Tibial artery (tissue), 4 donors: ENCODE measurements at regions not wholly inside any gene's neighbourhood (a gene's known extent, or its start where the extent isn't known, plus 50 kb on each side); places are given as distances from the start of the nearest gene placed in this dataset.

Experiments used
- DNase-seq, 2 donors: peaks; one replicate each; pipeline ENCODE4 v3.0.0-alpha.2; 2019
- H3K27ac ChIP-seq, 2 donors: fragments of 200-600 bp; sonication (generic) in 1 of 2; 1 replicate in 1 of 2; 2 replicates in 1 of 2; pipeline ENCODE4 v1.5.1; 2018 to 2019; ENCODE audit warnings: mild to moderate bottlenecking in 1 of 2
- H3K27me3 ChIP-seq, 2 donors: fragments of 200-600 bp; sonication (generic) in 1 of 2; one replicate each; pipeline versions ENCODE4 v1.5.1 to v1.6.0; 2016 to 2019
- H3K36me3 ChIP-seq, 3 donors: fragments of 200-600 bp; sonication (generic) in 2 of 3; one replicate each; pipeline ENCODE4 v1.5.1; 2016 to 2019; ENCODE audit warnings: mild to moderate bottlenecking in 2 of 3
- H3K4me1 ChIP-seq, 4 donors: fragments of 200-600 bp; sonication (generic) in 2 of 4; 1 replicate in 3 of 4; 2 replicates in 1 of 4; pipeline ENCODE4 v1.5.1; 2016 to 2019
- H3K4me3 ChIP-seq, 2 donors: fragments of 200-600 bp; sonication (generic) in 1 of 2; 1 replicate in 1 of 2; 2 replicates in 1 of 2; pipeline ENCODE4 v1.5.1; 2018 to 2019; ENCODE audit warnings: mild to moderate bottlenecking in 2 of 2
- H3K9me3 ChIP-seq, 3 donors: fragments of 200-600 bp; sonication (generic) in 1 of 3; one replicate each; pipeline ENCODE4 v1.5.1; 2016 to 2019
- CTCF ChIP-seq, 2 experiments: fragments of 200-600 bp in 1 of 2; fragments of 450-650 bp in 1 of 2; IDR thresholded peaks; one replicate each; pipeline ENCODE4 v1.5.1; 2017 to 2019; ENCODE audit warnings: antibody characterized with exemption in 2 of 2, mild to moderate bottlenecking in 1 of 2, moderate library complexity in 1 of 2
- intact Hi-C: fragments of 100-400 bp; cut with DNase I; formaldehyde crosslinking; loops from one replicate; pipeline ENCODE4 v1.15.0; 2023; ENCODE audit warnings: low total_unique reads

DNA sequence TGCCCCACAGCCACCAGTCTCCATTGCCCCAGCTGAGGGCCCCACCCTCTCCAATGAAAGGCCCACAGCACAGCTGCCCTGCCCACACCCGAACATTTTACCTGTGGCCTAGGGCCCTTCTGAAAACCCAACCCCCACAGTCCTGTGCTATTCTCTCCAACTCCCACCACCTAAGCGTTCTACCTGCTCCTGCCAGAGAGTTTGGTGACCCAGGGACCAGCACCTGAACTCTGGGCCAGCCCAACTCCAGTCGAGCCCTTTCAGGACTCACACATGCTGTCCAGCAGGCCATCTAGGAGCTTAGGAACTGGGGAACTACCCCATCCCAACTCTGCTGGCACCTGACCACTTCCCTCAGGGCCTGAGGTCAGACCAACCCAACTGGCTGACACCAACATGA, 562.3 kb downstream of the DNAH5 start:
- TF ChIP-seq CTCF (IDR thresholded peaks at IDR 0.05) = no peak
- Histone ChIP-seq H3K9me3 (no peaks in the 10 kb centered on the region), H3K36me3 (no peaks in the 10 kb centered on the region), H3K27ac (no peak overlapping the region), H3K4me3 (no peak overlapping the region), H3K4me1 (no peaks in the 10 kb centered on the region), H3K27me3 (no peaks in the 10 kb centered on the region)
- intact Hi-C loops = no loop called here
- no peak for DNase-seq

- no peak overlapping the region for H3K4me3 ChIP-seq
- H3K9me3 ChIP-seq = no peaks in the 10 kb centered on the region
- no peak for TF ChIP-seq CTCF (IDR thresholded peaks at IDR 0.05)
- H3K36me3 ChIP-seq = no peaks in the 10 kb centered on the region
- no peak overlapping the region for H3K27ac ChIP-seq
- no peaks in the 10 kb centered on the region for H3K4me1 ChIP-seq
- no peaks in the 10 kb centered on the region for H3K27me3 ChIP-seq
- no peak for DNase-seq
- intact Hi-C loops = no loop called here
These were observed 566.4 kb downstream of the DNAH5 start for GRCh38 chr5:13378091-13378490.

DNA sequence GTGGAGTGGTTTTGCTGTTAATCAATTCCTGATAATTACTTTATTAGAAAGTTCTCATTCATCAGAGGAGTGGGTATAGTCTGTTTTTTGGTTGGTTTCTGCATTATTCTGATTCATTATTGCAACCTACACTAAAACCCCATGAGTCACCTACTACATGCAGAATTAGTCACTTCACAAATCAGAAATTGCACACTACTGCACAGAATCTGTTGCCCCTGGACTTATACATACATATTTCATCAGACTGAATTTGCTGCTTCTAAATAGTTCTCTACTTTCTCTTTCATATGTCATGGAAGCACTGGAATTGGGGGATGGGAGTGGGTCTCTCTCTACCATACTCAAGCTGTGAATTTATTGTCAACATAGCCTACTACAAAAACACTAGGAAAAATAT, 585.1 kb downstream of the DNAH5 start:
- H3K4me3 ChIP-seq = no peak overlapping the region
- no peaks in the 10 kb centered on the region for H3K9me3 ChIP-seq
- H3K27me3 ChIP-seq = no peaks in the 10 kb centered on the region
- H3K27ac ChIP-seq = no peak overlapping the region
- DNase-seq = no peak
- H3K4me1 ChIP-seq = no peaks in the 10 kb centered on the region
- intact Hi-C loops = no loop called here
- no peak for TF ChIP-seq CTCF (IDR thresholded peaks at IDR 0.05)
- no peaks in the 10 kb centered on the region for H3K36me3 ChIP-seq

- Histone ChIP-seq H3K9me3 (no peaks in the 10 kb centered on the region), H3K36me3 (no peaks in the 10 kb centered on the region), H3K27me3 (no peaks in the 10 kb centered on the region), H3K27ac (no peak overlapping the region), H3K4me3 (no peak overlapping the region), H3K4me1 (no peaks in the 10 kb centered on the region)
- no peak for DNase-seq
- intact Hi-C loops = no loop called here
- no peak for TF ChIP-seq CTCF (IDR thresholded peaks at IDR 0.05)
These were observed 586.1 kb downstream of the DNAH5 start for GRCh38 chr5:13358342-13358741.

DNA sequence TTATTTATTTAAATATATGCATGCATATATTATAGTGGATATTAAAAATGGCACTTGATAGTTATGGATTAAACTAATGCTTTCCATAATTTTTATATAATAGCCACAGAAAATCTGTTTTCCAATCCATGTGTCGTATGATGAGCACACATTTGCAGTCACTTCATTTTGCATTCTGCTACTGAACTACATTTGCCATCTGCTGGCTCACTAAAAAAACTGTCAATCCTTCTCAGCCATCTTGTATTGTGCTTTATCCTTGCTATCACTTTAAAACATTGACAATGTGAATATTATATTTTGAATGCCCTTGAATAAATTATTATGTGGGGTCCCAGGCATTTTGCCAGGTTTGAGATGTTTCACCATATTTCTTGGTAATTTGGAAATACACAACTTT, 586.6 kb downstream of the DNAH5 start:
- Histone ChIP-seq H3K27ac (no peak overlapping the region), H3K4me3 (no peak overlapping the region), H3K9me3 (no peaks in the 10 kb centered on the region), H3K36me3 (no peaks in the 10 kb centered on the region), H3K27me3 (no peaks in the 10 kb centered on the region), H3K4me1 (no peaks in the 10 kb centered on the region)
- TF ChIP-seq CTCF (IDR thresholded peaks at IDR 0.05) = no peak
- no peak for DNase-seq
- intact Hi-C loops = no loop called here

- Histone ChIP-seq H3K36me3 (no peaks in the 10 kb centered on the region), H3K4me1 (no peaks in the 10 kb centered on the region), H3K27ac (no peak overlapping the region), H3K9me3 (no peaks in the 10 kb centered on the region), H3K27me3 (no peaks in the 10 kb centered on the region), H3K4me3 (no peak overlapping the region)
- TF ChIP-seq CTCF (IDR thresholded peaks at IDR 0.05) = no peak
- no peak for DNase-seq
- intact Hi-C loops = no loop called here
These were observed 588.3 kb downstream of the DNAH5 start for GRCh38 chr5:13356226-13356625.
